HG02981 (cell line): ENCODE measurements at regions not wholly inside any gene's neighbourhood (a gene's known extent, or its start where the extent isn't known, plus 50 kb on each side); places are given as distances from the start of the nearest gene placed in this dataset.
"Not testable (repeated sequence)": the region's sequence is repeated elsewhere in the genome, so short reads cannot be mapped to it uniquely, and the experiment has no call there.

Experiments
- ATAC-seq: cut with Tn5 transposase; IDR thresholded peaks from one replicate; pipeline ENCODE4 v1.9.1; 2021; ENCODE audit warnings: mild to moderate bottlenecking, moderate library complexity; ENCODE audit not compliant: unreplicated experiment

GRCh38 chr2:15750822-15751329, 159.2 kb downstream of the DDX1 start:
- no peak for ATAC-seq

- ATAC-seq, result no peak
These were observed 159.8 kb downstream of the DDX1 start for GRCh38 chr2:15751477-15751876.

- ATAC-seq, result no peak
These were observed 161.0 kb downstream of the DDX1 start for GRCh38 chr2:15752552-15753232.

- no peak for ATAC-seq
These were observed 161.6 kb downstream of the DDX1 start for GRCh38 chr2:15753233-15753798.

GRCh38 chr2:15753811-15754702, 162.4 kb downstream of the DDX1 start:
- ATAC-seq, result no peak

GRCh38 chr2:15754703-15755099, 163.0 kb downstream of the DDX1 start:
- ATAC-seq, result no peak

GRCh38 chr2:15755528-15755927, 163.9 kb downstream of the DDX1 start:
- ATAC-seq, result no peak

- ATAC-seq, result no peak
These were observed 164.4 kb downstream of the DDX1 start for GRCh38 chr2:15756011-15756550.

- no peak for ATAC-seq
These were observed 165.5 kb downstream of the DDX1 start for GRCh38 chr2:15756882-15757819.

GRCh38 chr2:15757820-15758586, 166.3 kb downstream of the DDX1 start:
- no peak for ATAC-seq

- ATAC-seq, result no peak
These were observed 167.2 kb downstream of the DDX1 start for GRCh38 chr2:15758848-15759247.

- no peak for ATAC-seq
These were observed 167.7 kb downstream of the DDX1 start for GRCh38 chr2:15759385-15759784.

- ATAC-seq, result not testable (repeated sequence)
These were observed 168.1 kb downstream of the DDX1 start for GRCh38 chr2:15759791-15760190.

GRCh38 chr2:15760232-15760910, 168.7 kb downstream of the DDX1 start:
- no peak for ATAC-seq

GRCh38 chr2:15761056-15761455, 169.4 kb downstream of the DDX1 start:
- no peak for ATAC-seq

GRCh38 chr2:15761910-15762309, 170.2 kb downstream of the DDX1 start:
- ATAC-seq, result no peak

GRCh38 chr2:15762449-15762848, 170.8 kb downstream of the DDX1 start:
- ATAC-seq, result no peak

GRCh38 chr2:15763106-15763821, 171.6 kb downstream of the DDX1 start:
- no peak for ATAC-seq
